HCT116 (cell line): ENCODE measurements at regions not wholly inside any gene's neighbourhood (a gene's known extent, or its start where the extent isn't known, plus 50 kb on each side); places are given as distances from the start of the nearest gene placed in this dataset.

ENCODE experiments used
- ATAC-seq: fragments of 200-7000 bp; cut with Tn5 transposase; 2 replicates; pipeline ENCODE4 v1.9.1; 2020; ENCODE audit warnings: mild to moderate bottlenecking, moderate library complexity
- BruUV-seq: library from RNA; stranded (reverse); fragments of 400-500 nt; replicated peaks from 2 replicates; lab custom pipeline; 2021; lab: Mats Ljungman, UMichigan
- CTCF ChIA-PET: fragments of 300-600 bp; sonication (Branson Sonifier 250); formaldehyde crosslinking; loops from one replicate; lab custom pipeline; 2021; ENCODE audit warnings: antibody characterized with exemption; lab: Charles Lee
- POLR2A ChIA-PET: fragments of 300-600, 350-600 bp; sonication (Branson Sonifier 250); formaldehyde crosslinking; loops from one replicate; lab custom pipeline; 2021; ENCODE audit warnings: antibody characterized with exemption; lab: Charles Lee
- RAD21 ChIA-PET, 2 experiments: fragments of 300-600 bp; sonication (Branson Sonifier 250); formaldehyde crosslinking; loops; one replicate each; lab custom pipeline; 2023; ENCODE audit warnings: low total read pairs in 2 of 2; ENCODE audit not compliant: uncharacterized antibody in 2 of 2, unreplicated experiment in 2 of 2, low non-redundant PET in 1 of 2; lab: Charles Lee
- DNase-seq: peaks from one replicate; pipeline ENCODE4 v3.0.0-alpha.2; 2010; ENCODE audit warnings: low read depth, low spot score
- H2AFZ ChIP-seq: fragments of 200-600 bp; shearing (Covaris generic), sonication (generic); 2 replicates; pipeline ENCODE4 v1.6.1; 2017; ENCODE audit warnings: low read depth, mixed run types, mixed read lengths, antibody characterized with exemption, low read length; ENCODE audit not compliant: poor library complexity, severe bottlenecking
- H3K27ac ChIP-seq: 2 replicates; pipeline ENCODE4 v1.5.1; 2012; ENCODE audit warnings: low read depth, low read length
- H3K27me3 ChIP-seq: fragments of 200-600 bp; sonication (generic); 2 replicates; pipeline ENCODE4 v1.6.1; 2016; ENCODE audit warnings: mixed run types, low read length, mixed read lengths; ENCODE audit not compliant: insufficient read depth
- H3K36me3 ChIP-seq, 2 experiments: fragments of 200-500 bp in 1 of 2; fragments of 200-600 bp in 1 of 2; sonication (Bioruptor generic) in 1 of 2; sonication (generic) in 1 of 2; 2 replicates each; pipeline versions ENCODE4 v1.5.1 to v1.6.1; 2014 to 2016; ENCODE audit warnings: low read length in 2 of 2, inconsistent platforms in 1 of 2, mixed read lengths in 1 of 2, mixed run types in 1 of 2; ENCODE audit not compliant: insufficient read depth in 2 of 2, control insufficient read depth in 1 of 2
- H3K4me1 ChIP-seq, 2 experiments: fragments of 200-600 bp in 1 of 2; sonication (generic) in 1 of 2; 2 replicates each; pipeline versions ENCODE4 v1.5.1 to v1.6.1; 2012 to 2017; ENCODE audit warnings: low read length in 2 of 2, inconsistent platforms in 1 of 2, mild to moderate bottlenecking in 1 of 2, mixed read lengths in 1 of 2, mixed run types in 1 of 2, moderate library complexity in 1 of 2; ENCODE audit not compliant: insufficient read depth in 2 of 2, control insufficient read depth in 1 of 2
- H3K4me2 ChIP-seq: fragments of 200-600 bp; sonication (generic); 2 replicates; pipeline ENCODE4 v1.6.1; 2017; ENCODE audit warnings: mixed run types, low read length, mixed read lengths
- H3K4me3 ChIP-seq, 2 experiments: fragments of 200-600 bp in 1 of 2; sonication (generic) in 1 of 2; replicated peaks in 1 of 2; 2 replicates each; pipeline ENCODE4 v1.5.1; 2011 to 2016; ENCODE audit warnings: low read length in 2 of 2, control low read depth in 1 of 2, low read depth in 1 of 2, mild to moderate bottlenecking in 1 of 2, mixed read lengths in 1 of 2, mixed run types in 1 of 2
- H3K79me2 ChIP-seq: fragments of 200-600 bp; sonication (generic); 2 replicates; pipeline ENCODE4 v1.6.1; 2017; ENCODE audit warnings: mild to moderate bottlenecking, mixed run types, low read length, moderate library complexity, mixed read lengths; ENCODE audit not compliant: insufficient read depth
- H3K9ac ChIP-seq: fragments of 200-600 bp; sonication (generic); 2 replicates; pipeline ENCODE4 v1.6.1; 2016; ENCODE audit warnings: low read length, mixed read lengths
- H3K9me2 ChIP-seq: fragments of 200-600 bp; sonication (generic), shearing (Covaris generic); 2 replicates; pipeline ENCODE4 v1.6.1; 2017; ENCODE audit warnings: mixed run types, mild to moderate bottlenecking, moderate library complexity; ENCODE audit not compliant: insufficient read depth
- H3K9me3 ChIP-seq, 2 experiments: fragments of 200-500 bp in 1 of 2; fragments of 200-600 bp in 1 of 2; sonication (Bioruptor generic) in 1 of 2; sonication (generic) in 1 of 2; 2 replicates each; pipeline ENCODE4 v1.6.1; 2014 to 2017; ENCODE audit warnings: low read length in 2 of 2, mixed read lengths in 2 of 2, inconsistent platforms in 1 of 2, low read depth in 1 of 2, mild to moderate bottlenecking in 1 of 2, mixed run types in 1 of 2, moderate library complexity in 1 of 2; ENCODE audit not compliant: control insufficient read depth in 1 of 2, insufficient read depth in 1 of 2
- H4K20me1 ChIP-seq: fragments of 200-600 bp; sonication (generic), shearing (Covaris generic); 2 replicates; pipeline ENCODE4 v1.6.1; 2017; ENCODE audit warnings: mixed run types, mild to moderate bottlenecking, moderate library complexity; ENCODE audit not compliant: insufficient read depth
- ATF3 ChIP-seq: IDR thresholded peaks from 2 replicates; pipeline ENCODE4 v1.6.1; 2012
- EGR1 ChIP-seq: IDR thresholded peaks from 2 replicates; pipeline ENCODE4 v1.6.1; 2012; ENCODE audit warnings: low read depth
- EZH2 ChIP-seq: fragments of 200-600 bp; sonication (generic); IDR thresholded peaks from 2 replicates; pipeline ENCODE4 v1.6.1; 2017; ENCODE audit warnings: antibody characterized with exemption, mixed run types
- FOSL1 ChIP-seq: IDR thresholded peaks from 2 replicates; pipeline ENCODE4 v1.6.1; 2012; ENCODE audit warnings: low read depth
- MAX ChIP-seq: IDR thresholded peaks from 2 replicates; pipeline ENCODE4 v1.6.1; 2012
- POLR2AphosphoS5 ChIP-seq: IDR thresholded peaks from 2 replicates; pipeline ENCODE4 v1.6.1; 2011; ENCODE audit warnings: mild to moderate bottlenecking, low read depth, low read length, moderate library complexity
- RAD21 ChIP-seq: IDR thresholded peaks from 2 replicates; pipeline ENCODE4 v1.6.1; 2012; ENCODE audit warnings: low read depth, mild to moderate bottlenecking
- SIN3A ChIP-seq: IDR thresholded peaks from 2 replicates; pipeline ENCODE4 v1.6.1; 2012; ENCODE audit warnings: low read depth
- SP1 ChIP-seq: IDR thresholded peaks from 2 replicates; pipeline ENCODE4 v1.6.1; 2012; ENCODE audit warnings: low read depth
- SRF ChIP-seq: IDR thresholded peaks from 2 replicates; pipeline ENCODE4 v1.6.1; 2012; ENCODE audit warnings: low read depth
- YY1 ChIP-seq: IDR thresholded peaks from 2 replicates; pipeline ENCODE4 v1.6.1; 2011; ENCODE audit warnings: low read length, low read depth, moderate library complexity, mild to moderate bottlenecking; ENCODE audit not compliant: insufficient replicate concordance; ENCODE audit errors: extremely low read depth
- ZBTB33 ChIP-seq: IDR thresholded peaks from 2 replicates; pipeline ENCODE4 v1.6.1; 2011; ENCODE audit warnings: mild to moderate bottlenecking, low read length, moderate library complexity; ENCODE audit not compliant: insufficient replicate concordance; ENCODE audit errors: extremely low read depth
- ZNF274 ChIP-seq: fragments of 200-500 bp; sonication (Bioruptor generic); IDR thresholded peaks from 2 replicates; pipeline ENCODE4 v1.6.1; 2014; ENCODE audit warnings: mild to moderate bottlenecking, low read depth, low read length, inconsistent platforms
- intact Hi-C: fragments of 100-400 bp; cut with micrococcal nuclease; formaldehyde crosslinking; loops from 2 replicates; pipeline ENCODE4 v1.10.0; 2022

- no peak for DNase-seq
- ChIA-PET RAD21 (no interaction called here), POLR2A (no interaction called here), CTCF (no interaction called here)
- TF ChIP-seq SIN3A, result no peak
- TF ChIP-seq YY1, result no peak
- TF ChIP-seq ZBTB33, result no peak
- TF ChIP-seq MAX, result no peak
- no peak for TF ChIP-seq EZH2
- no peak for TF ChIP-seq ZNF274
- no peak for TF ChIP-seq POLR2AphosphoS5
- TF ChIP-seq RAD21, result no peak
- no peak for TF ChIP-seq SRF
- no peak for TF ChIP-seq EGR1
- TF ChIP-seq FOSL1, result no peak
- TF ChIP-seq ATF3, result no peak
- TF ChIP-seq SP1, result no peak
- Histone ChIP-seq H3K9me2 (no peaks in the 10 kb centered on the region), H3K9ac (no peak overlapping the region), H3K4me1 (no peaks in the 10 kb centered on the region), H3K36me3 (no peaks in the 10 kb centered on the region), H4K20me1 (no peaks in the 10 kb centered on the region), H3K27ac (no peak overlapping the region), H3K27me3 (no peaks in the 10 kb centered on the region), H2AFZ (no peak overlapping the region), H3K79me2 (no peaks in the 10 kb centered on the region), H3K9me3 (no peaks in the 10 kb centered on the region), H3K4me2 (no peak overlapping the region), H3K4me3 (no peak overlapping the region)
- BruUV-seq, result no TSS peak
- no peak for ATAC-seq
- intact Hi-C loops, result no loop called here
These were observed 75.1 kb upstream of the NRIP1 start for GRCh38 chr21:15139898-15140297.
